Activated naive CD8-positive, alpha-beta T cell treated with anti-CD3 and anti-CD28 coated beads, Interleukin-2, amount 10 ng/mL, durations not matched to agents 7 days and 5 days (primary cell): ENCODE measurements at regions not wholly inside any gene's neighbourhood (a gene's known extent, or its start where the extent isn't known, plus 50 kb on each side); places are given as distances from the start of the nearest gene placed in this dataset.

Source experiments
- ATAC-seq: fragments of 150-1000 bp; cut with Tn5 transposase; one replicate; pipeline ENCODE4 v1.10.0; 2021; ENCODE audit warnings: low read depth, moderate library complexity
- POLR2A ChIA-PET: fragments of 350-600 bp; sonication (Branson Sonifier 250); formaldehyde crosslinking; loops from one replicate; lab custom pipeline; 2021; ENCODE audit warnings: antibody characterized with exemption; lab: Charles Lee
- DNase-seq: peaks from one replicate; pipeline ENCODE4 v3.0.0; 2021
- H3K27ac Mint-ChIP-seq: one replicate; pipeline ENCODE4 v1.8.0; 2022; ENCODE audit warnings: mild to moderate bottlenecking, mixed read lengths
- H3K27me3 Mint-ChIP-seq: one replicate; pipeline ENCODE4 v1.8.0; 2022; ENCODE audit warnings: mild to moderate bottlenecking, moderate library complexity, mixed read lengths
- H3K36me3 Mint-ChIP-seq: one replicate; pipeline ENCODE4 v1.8.0; 2021; ENCODE audit warnings: mild to moderate bottlenecking, mixed read lengths
- H3K4me1 Mint-ChIP-seq: one replicate; pipeline ENCODE4 v1.8.0; 2021; ENCODE audit warnings: mixed read lengths
- H3K4me3 Mint-ChIP-seq: one replicate; pipeline ENCODE4 v1.8.0; 2022; ENCODE audit warnings: mild to moderate bottlenecking, moderate library complexity, mixed read lengths
- H3K9me3 Mint-ChIP-seq: one replicate; pipeline ENCODE4 v1.8.0; 2021; ENCODE audit warnings: mixed read lengths

GRCh38 chr16:86384263-86384649 is 126.1 kb upstream of the FOXF1 start:
- no peaks in the 10 kb centered on the region for H3K36me3 Mint-ChIP-seq
- H3K9me3 Mint-ChIP-seq, result no peaks in the 10 kb centered on the region
- ATAC-seq, result no peak
- POLR2A ChIA-PET, result no interaction called here
- H3K27me3 Mint-ChIP-seq, result peaks cover 5% of the 10 kb centered on the region
- H3K27ac Mint-ChIP-seq, result no peak overlapping the region
- DNase-seq, result no peak
- no peaks in the 10 kb centered on the region for H3K4me1 Mint-ChIP-seq
- H3K4me3 Mint-ChIP-seq, result no peak overlapping the region

- Mint-ChIP-seq H3K27me3 (peaks cover 5% of the 10 kb centered on the region), H3K9me3 (no peaks in the 10 kb centered on the region), H3K4me1 (no peaks in the 10 kb centered on the region), H3K4me3 (no peak overlapping the region), H3K36me3 (no peaks in the 10 kb centered on the region), H3K27ac (no peak overlapping the region)
- ATAC-seq (no peak), DNase-seq (no peak)
- POLR2A ChIA-PET, result no interaction called here
Measured at GRCh38 chr16:86384980-86385379, 125.3 kb upstream of the FOXF1 start.

GRCh38 chr16:86387468-86388440 is 122.6 kb upstream of the FOXF1 start:
- H3K4me1 Mint-ChIP-seq, result no peaks in the 10 kb centered on the region
- ATAC-seq (no peak), DNase-seq (no peak)
- H3K27me3 Mint-ChIP-seq, result peaks cover 1% of the 10 kb centered on the region
- no peak overlapping the region for H3K27ac Mint-ChIP-seq
- H3K36me3 Mint-ChIP-seq, result no peaks in the 10 kb centered on the region
- H3K9me3 Mint-ChIP-seq, result no peaks in the 10 kb centered on the region
- H3K4me3 Mint-ChIP-seq, result no peak overlapping the region
- POLR2A ChIA-PET, result no interaction called here

- Mint-ChIP-seq H3K36me3 (no peaks in the 10 kb centered on the region), H3K27me3 (peaks cover 1% of the 10 kb centered on the region), H3K4me1 (no peaks in the 10 kb centered on the region), H3K9me3 (no peaks in the 10 kb centered on the region), H3K4me3 (no peak overlapping the region), H3K27ac (no peak overlapping the region)
- ATAC-seq, result no peak
- POLR2A ChIA-PET, result no interaction called here
- DNase-seq, result no peak
Measured at GRCh38 chr16:86388976-86389375, 121.4 kb upstream of the FOXF1 start.

- no peaks in the 10 kb centered on the region for H3K9me3 Mint-ChIP-seq
- no peak for ATAC-seq
Measured at GRCh38 chr16:86389566-86390328, 120.6 kb upstream of the FOXF1 start.

GRCh38 chr16:86390335-86390734 is 120.0 kb upstream of the FOXF1 start:
- Mint-ChIP-seq H3K27me3 (peaks cover 1% of the 10 kb centered on the region), H3K27ac (no peak overlapping the region), H3K36me3 (no peaks in the 10 kb centered on the region), H3K9me3 (no peaks in the 10 kb centered on the region), H3K4me3 (no peak overlapping the region), H3K4me1 (no peaks in the 10 kb centered on the region)
- ATAC-seq (no peak), DNase-seq (no peak)
- POLR2A ChIA-PET, result no interaction called here

More at GRCh38 chr16:86389566-86390328, 120.6 kb upstream of the FOXF1 start:
- POLR2A ChIA-PET, result no interaction called here
- Mint-ChIP-seq H3K27ac (no peak overlapping the region), H3K36me3 (no peaks in the 10 kb centered on the region), H3K27me3 (peaks cover 1% of the 10 kb centered on the region), H3K4me1 (no peaks in the 10 kb centered on the region), H3K4me3 (no peak overlapping the region)
- DNase-seq, result no peak

- Mint-ChIP-seq H3K36me3 (no peaks in the 10 kb centered on the region), H3K27ac (no peak overlapping the region), H3K4me1 (no peaks in the 10 kb centered on the region), H3K9me3 (no peaks in the 10 kb centered on the region), H3K27me3 (no peaks in the 10 kb centered on the region), H3K4me3 (no peak overlapping the region)
- DNase-seq (no peak), ATAC-seq (no peak)
- POLR2A ChIA-PET, result no interaction called here
Measured at GRCh38 chr16:86391486-86391885, 118.8 kb upstream of the FOXF1 start.

- H3K4me3 Mint-ChIP-seq, result no peak overlapping the region
- H3K9me3 Mint-ChIP-seq, result no peaks in the 10 kb centered on the region
- DNase-seq (no peak), ATAC-seq (no peak)
- POLR2A ChIA-PET, result no interaction called here
- no peaks in the 10 kb centered on the region for H3K4me1 Mint-ChIP-seq
- no peaks in the 10 kb centered on the region for H3K36me3 Mint-ChIP-seq
- H3K27me3 Mint-ChIP-seq, result no peaks in the 10 kb centered on the region
- no peak overlapping the region for H3K27ac Mint-ChIP-seq
Measured at GRCh38 chr16:86391984-86392383, 118.3 kb upstream of the FOXF1 start.

GRCh38 chr16:86392436-86393152 is 117.7 kb upstream of the FOXF1 start:
- Mint-ChIP-seq H3K9me3 (no peaks in the 10 kb centered on the region), H3K4me1 (no peaks in the 10 kb centered on the region), H3K36me3 (no peaks in the 10 kb centered on the region), H3K4me3 (no peak overlapping the region), H3K27ac (no peak overlapping the region), H3K27me3 (no peaks in the 10 kb centered on the region)
- no peak for DNase-seq
- ATAC-seq, result no peak
- POLR2A ChIA-PET, result no interaction called here

GRCh38 chr16:86393907-86394626 is 116.3 kb upstream of the FOXF1 start:
- Mint-ChIP-seq H3K27ac (no peak overlapping the region), H3K9me3 (no peaks in the 10 kb centered on the region), H3K4me3 (no peak overlapping the region), H3K4me1 (no peaks in the 10 kb centered on the region), H3K36me3 (no peaks in the 10 kb centered on the region), H3K27me3 (no peaks in the 10 kb centered on the region)
- no peak for DNase-seq
- POLR2A ChIA-PET, result no interaction called here
- ATAC-seq, result no peak

GRCh38 chr16:86395477-86395876 is 114.8 kb upstream of the FOXF1 start:
- H3K4me1 Mint-ChIP-seq, result no peaks in the 10 kb centered on the region
- POLR2A ChIA-PET, result no interaction called here
- ATAC-seq, result no peak
- no peaks in the 10 kb centered on the region for H3K27me3 Mint-ChIP-seq
- H3K36me3 Mint-ChIP-seq, result no peaks in the 10 kb centered on the region
- H3K27ac Mint-ChIP-seq, result no peak overlapping the region
- no peak overlapping the region for H3K4me3 Mint-ChIP-seq
- no peak for DNase-seq
- H3K9me3 Mint-ChIP-seq, result no peaks in the 10 kb centered on the region

- Mint-ChIP-seq H3K9me3 (no peaks in the 10 kb centered on the region), H3K4me1 (no peaks in the 10 kb centered on the region)
Measured at GRCh38 chr16:86396422-86396821, 113.9 kb upstream of the FOXF1 start.

GRCh38 chr16:86396901-86397311 is 113.4 kb upstream of the FOXF1 start:
- H3K36me3 Mint-ChIP-seq, result no peaks in the 10 kb centered on the region
- no peak overlapping the region for H3K27ac Mint-ChIP-seq
- POLR2A ChIA-PET, result no interaction called here
- ATAC-seq (no peak), DNase-seq (no peak)
- H3K27me3 Mint-ChIP-seq, result peaks cover 3% of the 10 kb centered on the region
- H3K4me1 Mint-ChIP-seq, result no peaks in the 10 kb centered on the region
- H3K4me3 Mint-ChIP-seq, result no peak overlapping the region
- no peaks in the 10 kb centered on the region for H3K9me3 Mint-ChIP-seq

More at GRCh38 chr16:86396422-86396821, 113.9 kb upstream of the FOXF1 start:
- Mint-ChIP-seq H3K27ac (no peak overlapping the region), H3K27me3 (no peaks in the 10 kb centered on the region), H3K36me3 (no peaks in the 10 kb centered on the region), H3K4me3 (no peak overlapping the region)
- no peak for ATAC-seq
- POLR2A ChIA-PET, result no interaction called here
- no peak for DNase-seq
